ENCODE measurements at regions not wholly inside any gene's neighbourhood (a gene's known extent, or its start where the extent isn't known, plus 50 kb on each side); places are given as distances from the start of the nearest gene placed in this dataset.

DNA sequence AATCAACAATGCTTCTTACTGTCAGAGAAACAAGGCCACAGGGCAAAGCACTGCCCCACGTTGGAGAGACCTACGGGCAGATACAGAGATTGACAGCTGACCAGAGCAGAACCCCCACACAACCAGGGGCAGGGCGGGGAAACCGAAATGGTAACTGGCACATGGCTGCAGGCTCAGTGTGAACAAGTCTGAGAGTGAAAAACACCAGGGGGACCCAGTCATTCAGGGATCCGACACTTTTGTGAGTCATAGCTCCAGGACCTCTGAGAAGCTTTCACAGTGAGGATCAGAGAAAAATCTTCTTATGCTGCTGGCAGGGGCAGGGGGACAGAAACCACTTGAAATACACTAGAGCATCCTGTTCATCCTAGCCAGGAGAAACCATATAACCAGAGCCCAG, 254.2 kb downstream of the C6orf118 start:
- TF ChIP-seq EZH2phosphoT487 (IDR thresholded peaks at IDR 0.05; ENCODE audit: low read length) (no peak), EZH2 (optimal IDR thresholded peaks at IDR 0.05; ENCODE audit: low read depth, low read length) (no peak)
- TF ChIP-seq, protein P1, sequence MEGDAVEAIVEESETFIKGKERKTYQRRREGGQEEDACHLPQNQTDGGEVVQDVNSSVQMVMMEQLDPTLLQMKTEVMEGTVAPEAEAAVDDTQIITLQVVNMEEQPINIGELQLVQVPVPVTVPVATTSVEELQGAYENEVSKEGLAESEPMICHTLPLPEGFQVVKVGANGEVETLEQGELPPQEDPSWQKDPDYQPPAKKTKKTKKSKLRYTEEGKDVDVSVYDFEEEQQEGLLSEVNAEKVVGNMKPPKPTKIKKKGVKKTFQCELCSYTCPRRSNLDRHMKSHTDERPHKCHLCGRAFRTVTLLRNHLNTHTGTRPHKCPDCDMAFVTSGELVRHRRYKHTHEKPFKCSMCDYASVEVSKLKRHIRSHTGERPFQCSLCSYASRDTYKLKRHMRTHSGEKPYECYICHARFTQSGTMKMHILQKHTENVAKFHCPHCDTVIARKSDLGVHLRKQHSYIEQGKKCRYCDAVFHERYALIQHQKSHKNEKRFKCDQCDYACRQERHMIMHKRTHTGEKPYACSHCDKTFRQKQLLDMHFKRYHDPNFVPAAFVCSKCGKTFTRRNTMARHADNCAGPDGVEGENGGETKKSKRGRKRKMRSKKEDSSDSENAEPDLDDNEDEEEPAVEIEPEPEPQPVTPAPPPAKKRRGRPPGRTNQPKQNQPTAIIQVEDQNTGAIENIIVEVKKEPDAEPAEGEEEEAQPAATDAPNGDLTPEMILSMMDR (IDR thresholded peaks at IDR 0.05; ENCODE audit: low read length): no peak
- H3K27ac ChIP-seq (ENCODE audit: low read length): no peak overlapping the region
- no peak overlapping the region for H2AFZ ChIP-seq (ENCODE audit: low read length)
- no peaks in the 10 kb centered on the region for H3F3A ChIP-seq (ENCODE audit: insufficient read depth, low read length)
- no peaks in the 10 kb centered on the region for H3K36me3 ChIP-seq (replicated peaks; ENCODE audit: insufficient read depth, low read length)
- H3K4me2 ChIP-seq (ENCODE audit: low read depth, low read length): no peak overlapping the region
- no peaks in the 10 kb centered on the region for H3K9me3 ChIP-seq (replicated peaks; ENCODE audit: insufficient read depth, low read length)
- H3K4me1 ChIP-seq (ENCODE audit: low read length): no peaks in the 10 kb centered on the region
- no peak for DNase-seq
- no peaks in the 10 kb centered on the region for H4K20me1 ChIP-seq (ENCODE audit: insufficient read depth, low read length)
- no peak overlapping the region for H3K9ac ChIP-seq (ENCODE audit: low read length)
- H3K79me2 ChIP-seq (ENCODE audit: low read length): no peaks in the 10 kb centered on the region
- H3K9me2 ChIP-seq (replicated peaks; ENCODE audit: insufficient read depth, low read length): no peaks in the 10 kb centered on the region
- H3K27me3 ChIP-seq (replicated peaks; ENCODE audit: insufficient read depth, low read length): no peaks in the 10 kb centered on the region
- no peak overlapping the region for H3K4me3 ChIP-seq (ENCODE audit: low read length)

- Histone ChIP-seq H3F3A (ENCODE audit: insufficient read depth, low read length) (no peaks in the 10 kb centered on the region), H3K9me2 (replicated peaks; ENCODE audit: insufficient read depth, low read length) (no peaks in the 10 kb centered on the region), H2AFZ (ENCODE audit: low read length) (no peak overlapping the region), H3K9me3 (replicated peaks; ENCODE audit: insufficient read depth, low read length) (no peaks in the 10 kb centered on the region), H3K9ac (ENCODE audit: low read length) (no peak overlapping the region), H3K79me2 (ENCODE audit: low read length) (no peaks in the 10 kb centered on the region), H3K4me3 (ENCODE audit: low read length) (no peak overlapping the region), H3K27ac (ENCODE audit: low read length) (no peak overlapping the region), H3K4me1 (ENCODE audit: low read length) (peaks cover 3% of the 10 kb centered on the region; the same call in 1 of the 2 replicates), H3K36me3 (replicated peaks; ENCODE audit: insufficient read depth, low read length) (no peaks in the 10 kb centered on the region), H3K4me2 (ENCODE audit: low read depth, low read length) (no peak overlapping the region), H4K20me1 (ENCODE audit: insufficient read depth, low read length) (no peaks in the 10 kb centered on the region), H3K27me3 (replicated peaks; ENCODE audit: insufficient read depth, low read length) (no peaks in the 10 kb centered on the region)
- TF ChIP-seq, protein P1 (IDR thresholded peaks at IDR 0.05; ENCODE audit: low read length): no peak
- no peak for TF ChIP-seq EZH2phosphoT487 (IDR thresholded peaks at IDR 0.05; ENCODE audit: low read length)
- no peak for TF ChIP-seq EZH2 (optimal IDR thresholded peaks at IDR 0.05; ENCODE audit: low read depth, low read length)
- no peak for DNase-seq
Measured at GRCh38 chr6:165052561-165053480, 256.6 kb downstream of the C6orf118 start.

DNA sequence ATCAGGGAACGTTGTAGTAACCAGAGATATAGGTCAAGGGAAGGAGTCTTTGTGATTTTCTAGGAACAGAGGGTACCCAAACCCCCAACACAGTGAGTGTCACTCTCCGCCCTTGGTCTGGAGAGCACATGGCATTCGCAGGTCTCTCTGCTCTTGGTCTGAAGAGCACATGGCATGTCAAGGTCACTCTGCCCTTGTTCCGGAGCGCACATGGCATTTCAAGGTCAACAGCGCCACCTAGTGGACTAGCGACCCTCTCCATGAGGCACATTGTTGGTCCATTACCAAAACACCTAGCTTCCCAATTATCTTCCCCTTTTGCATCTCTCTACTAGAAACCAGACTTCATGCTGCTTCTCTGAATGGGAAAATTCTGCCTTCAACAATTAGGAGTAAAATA, 260.0 kb downstream of the C6orf118 start:
- peaks cover 3% of the 10 kb centered on the region; the same call in 1 of the 2 replicates for H3K4me1 ChIP-seq (ENCODE audit: low read length)
- TF ChIP-seq, protein P1 (IDR thresholded peaks at IDR 0.05; ENCODE audit: low read length): peak; percentile 62
- no peak for TF ChIP-seq EZH2 (optimal IDR thresholded peaks at IDR 0.05; ENCODE audit: low read depth, low read length)
- TF ChIP-seq EZH2phosphoT487 (IDR thresholded peaks at IDR 0.05; ENCODE audit: low read length): no peak
- no peaks in the 10 kb centered on the region for H3K36me3 ChIP-seq (replicated peaks; ENCODE audit: insufficient read depth, low read length)
- H3K79me2 ChIP-seq (ENCODE audit: low read length): no peaks in the 10 kb centered on the region
- no peak overlapping the region for H3K27ac ChIP-seq (ENCODE audit: low read length)
- no peak overlapping the region for H3K4me2 ChIP-seq (ENCODE audit: low read depth, low read length)
- H3K9me2 ChIP-seq (replicated peaks; ENCODE audit: insufficient read depth, low read length): no peaks in the 10 kb centered on the region
- no peaks in the 10 kb centered on the region for H3K27me3 ChIP-seq (replicated peaks; ENCODE audit: insufficient read depth, low read length)
- H3F3A ChIP-seq (ENCODE audit: insufficient read depth, low read length): no peaks in the 10 kb centered on the region
- no peak overlapping the region for H3K9ac ChIP-seq (ENCODE audit: low read length)
- no peaks in the 10 kb centered on the region for H4K20me1 ChIP-seq (ENCODE audit: insufficient read depth, low read length)
- H3K9me3 ChIP-seq (replicated peaks; ENCODE audit: insufficient read depth, low read length): no peaks in the 10 kb centered on the region
- no peak overlapping the region for H3K4me3 ChIP-seq (ENCODE audit: low read length)
- peak; percentile 56 for DNase-seq
- H2AFZ ChIP-seq (ENCODE audit: low read length): peak overlapping the region; percentile 42; the same call in 1 of the 2 replicates

Data from MM.1S (cell line).